HEK293 (cell line): ENCODE measurements at regions not wholly inside any gene's neighbourhood (a gene's known extent, or its start where the extent isn't known, plus 50 kb on each side); places are given as distances from the start of the nearest gene placed in this dataset.
A peak's percentile ranks its signal among the peaks of the same experiment; 100 is the strongest.

ENCODE experiments used
- CTCF ChIA-PET: fragments of 350-600 bp; formaldehyde crosslinking; extraction: SDS; loops from one replicate; lab custom pipeline; 2021; ENCODE audit warnings: antibody characterized with exemption; lab: Yijun Ruan, JAX
- POLR2A ChIA-PET: fragments of 300-600 bp; formaldehyde crosslinking; extraction: SDS; loops from one replicate; lab custom pipeline; 2020; ENCODE audit warnings: antibody characterized with exemption, inconsistent platforms; lab: Yijun Ruan, JAX
- H3K27ac ChIP-seq: fragments of 200-500 bp; sonication (Bioruptor generic); 2 replicates; pipeline ENCODE4 v1.5.1; 2014; ENCODE audit warnings: low read depth, low read length, control low read depth, inconsistent platforms; ENCODE audit errors: extremely low read depth
- H3K36me3 ChIP-seq, 2 experiments: fragments of 200-500 bp in 1 of 2; sonication (Bioruptor generic) in 1 of 2; 1 replicate in 1 of 2; 2 replicates in 1 of 2; pipeline ENCODE4 v1.5.1; 2014 to 2017; ENCODE audit warnings: inconsistent platforms in 2 of 2, low read length in 2 of 2; ENCODE audit not compliant: control insufficient read depth in 2 of 2, insufficient read depth in 1 of 2
- H3K4me1 ChIP-seq: fragments of 200-500 bp; sonication (Bioruptor generic); 2 replicates; pipeline ENCODE4 v1.5.1; 2014; ENCODE audit warnings: mild to moderate bottlenecking, low read length, inconsistent platforms; ENCODE audit not compliant: control insufficient read depth, insufficient read depth
- H3K4me3 ChIP-seq: 2 replicates; pipeline ENCODE4 v1.5.1; 2011; ENCODE audit warnings: low read depth, mild to moderate bottlenecking, control low read depth, low read length, moderate library complexity
- H3K9me3 ChIP-seq: fragments of 200-500 bp; sonication (Bioruptor generic); 2 replicates; pipeline ENCODE4 v1.5.1; 2014; ENCODE audit warnings: low read depth, low read length, inconsistent platforms; ENCODE audit not compliant: control insufficient read depth, insufficient read depth
- CTCF ChIP-seq: fragments of 450-650 bp; formaldehyde crosslinking; IDR thresholded peaks from 2 replicates; pipeline ENCODE4 v1.5.1; 2016; ENCODE audit warnings: missing biosample characterization, missing genetic modification characterization
- FEZF1 ChIP-seq: fragments of 450-650 bp; formaldehyde crosslinking; IDR thresholded peaks from 2 replicates; pipeline ENCODE4 v1.5.1; 2016; ENCODE audit warnings: missing biosample characterization, missing genetic modification characterization
- ZBTB48 ChIP-seq: fragments of 450-650 bp; formaldehyde crosslinking; IDR thresholded peaks from 2 replicates; pipeline ENCODE4 v1.5.1; 2016; ENCODE audit warnings: missing biosample characterization, missing genetic modification characterization
- ZBTB6 ChIP-seq: fragments of 450-650 bp; formaldehyde crosslinking; IDR thresholded peaks from 2 replicates; pipeline ENCODE4 v1.5.1; 2017; ENCODE audit warnings: missing biosample characterization, missing genetic modification characterization
- ZFP37 ChIP-seq: fragments of 450-650 bp; formaldehyde crosslinking; IDR thresholded peaks from 2 replicates; pipeline ENCODE4 v1.5.1; 2016; ENCODE audit warnings: missing biosample characterization, missing genetic modification characterization
- ZNF2 ChIP-seq: fragments of 450-650 bp; formaldehyde crosslinking; IDR thresholded peaks from 2 replicates; pipeline ENCODE4 v1.5.1; 2016; ENCODE audit warnings: missing biosample characterization, missing genetic modification characterization
- ZNF266 ChIP-seq: fragments of 450-650 bp; formaldehyde crosslinking; IDR thresholded peaks from 2 replicates; pipeline ENCODE4 v1.5.1; 2016; ENCODE audit warnings: missing biosample characterization, missing genetic modification characterization, low read depth
- ZNF654 ChIP-seq: fragments of 450-650 bp; formaldehyde crosslinking; IDR thresholded peaks from 2 replicates; pipeline ENCODE4 v1.5.1; 2016; ENCODE audit warnings: low read depth, missing biosample characterization, missing genetic modification characterization
- ZNF837 ChIP-seq: fragments of 450-650 bp; formaldehyde crosslinking; IDR thresholded peaks from 2 replicates; pipeline ENCODE4 v1.5.1; 2016; ENCODE audit warnings: missing biosample characterization, missing genetic modification characterization
- ZSCAN18 ChIP-seq: fragments of 450-650 bp; formaldehyde crosslinking; IDR thresholded peaks from 2 replicates; pipeline ENCODE4 v1.5.1; 2016; ENCODE audit warnings: missing biosample characterization, missing genetic modification characterization

GRCh38 chrX:71852182-71852581 lies 58.5 kb upstream of the NHSL2 start (continued):
- TF ChIP-seq ZNF837 (tag by site-specific recombination) (no peak), ZFP37 (tag by site-specific recombination) (no peak), FEZF1 (tag by site-specific recombination) (no peak), ZSCAN18 (tag by site-specific recombination) (no peak), ZBTB6 (tag by site-specific recombination) (no peak), ZNF266 (no peak), ZNF2 (no peak)

GRCh38 chrX:71859637-71860036 lies 51.0 kb upstream of the NHSL2 start:
- CTCF ChIA-PET = interaction anchor here (0.6 to 2.1 kb wide), 20 partner anchors 10 to 697 kb away, joined by 3 to 14 read pairs (median 4); no protein-coding TSS in a partner anchor
- no peak overlapping the region for H3K4me3 ChIP-seq
- TF ChIP-seq ZBTB48 (tag by site-specific recombination) (no peak), ZNF654 (tag by site-specific recombination) (peak; percentile 69), CTCF (tag by site-specific recombination) (peak; percentile 52; the same call in 1 of the 2 replicates)
- TF ChIP-seq, all 188 proteins: peak for 2
- H3K27ac ChIP-seq = no peak overlapping the region
- no peaks in the 10 kb centered on the region; the same call in 1 of the 2 replicates for H3K9me3 ChIP-seq
- H3K36me3 ChIP-seq = no peaks in the 10 kb centered on the region
- POLR2A ChIA-PET = interaction anchor here (1.2 kb wide), 1 partner anchor 417 kb away, joined by 3 read pairs; the partner anchor contains the start of gene RPS4X
- no peaks in the 10 kb centered on the region for H3K4me1 ChIP-seq
